ENCODE measurements at regions not wholly inside any gene's neighbourhood (a gene's known extent, or its start where the extent isn't known, plus 50 kb on each side); places are given as distances from the start of the nearest gene placed in this dataset.
A peak's percentile ranks its signal among the peaks of the same experiment; 100 is the strongest.

DNA sequence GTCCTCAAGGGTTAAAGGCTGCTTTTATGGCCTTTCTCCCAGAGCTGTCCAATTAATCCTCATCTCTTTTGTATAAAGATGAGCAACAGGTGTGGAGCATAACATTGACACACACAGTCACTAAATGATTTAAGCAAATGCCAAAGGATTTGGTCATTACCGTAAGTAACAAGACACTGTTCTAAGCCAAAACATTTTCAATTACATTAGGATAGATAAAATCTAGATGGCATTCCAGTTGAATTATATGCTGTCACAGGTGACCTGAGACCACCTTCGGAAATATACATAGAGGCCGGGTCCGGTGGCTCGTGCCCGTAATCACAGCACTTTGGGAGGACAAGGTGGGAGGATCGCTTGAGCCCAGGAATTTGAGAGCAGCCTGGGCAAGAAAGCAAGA is 105.3 kb upstream of the UBE3A start:
- Histone ChIP-seq H3K4me1 (peaks cover 0 to 24% (median 2%) of the 10 kb centered on the region in 12 donors), H3K9me3 (no peaks in the 10 kb centered on the region), H3K27me3 (no peaks in the 10 kb centered on the region), H3K4me3 (no peak overlapping the region), H3K36me3 (no peaks in the 10 kb centered on the region), H3K27ac (no peak overlapping the region)
- intact Hi-C loops (cut with DNase I): no loop called here
- 94 to 97% (median 95%) methylated on average over 7 of the region's 7 CpGs for WGBS, 4 donors
- no peak for DNase-seq
- TF ChIP-seq POLR2A (IDR thresholded peaks at IDR 0.05): no peak
- TF ChIP-seq, protein P1, sequence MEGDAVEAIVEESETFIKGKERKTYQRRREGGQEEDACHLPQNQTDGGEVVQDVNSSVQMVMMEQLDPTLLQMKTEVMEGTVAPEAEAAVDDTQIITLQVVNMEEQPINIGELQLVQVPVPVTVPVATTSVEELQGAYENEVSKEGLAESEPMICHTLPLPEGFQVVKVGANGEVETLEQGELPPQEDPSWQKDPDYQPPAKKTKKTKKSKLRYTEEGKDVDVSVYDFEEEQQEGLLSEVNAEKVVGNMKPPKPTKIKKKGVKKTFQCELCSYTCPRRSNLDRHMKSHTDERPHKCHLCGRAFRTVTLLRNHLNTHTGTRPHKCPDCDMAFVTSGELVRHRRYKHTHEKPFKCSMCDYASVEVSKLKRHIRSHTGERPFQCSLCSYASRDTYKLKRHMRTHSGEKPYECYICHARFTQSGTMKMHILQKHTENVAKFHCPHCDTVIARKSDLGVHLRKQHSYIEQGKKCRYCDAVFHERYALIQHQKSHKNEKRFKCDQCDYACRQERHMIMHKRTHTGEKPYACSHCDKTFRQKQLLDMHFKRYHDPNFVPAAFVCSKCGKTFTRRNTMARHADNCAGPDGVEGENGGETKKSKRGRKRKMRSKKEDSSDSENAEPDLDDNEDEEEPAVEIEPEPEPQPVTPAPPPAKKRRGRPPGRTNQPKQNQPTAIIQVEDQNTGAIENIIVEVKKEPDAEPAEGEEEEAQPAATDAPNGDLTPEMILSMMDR (IDR thresholded peaks at IDR 0.05): no peak
- no peak for ATAC-seq

- DNase-seq (peak in 4 of 5 donors; percentile 54 to 60 (median 56)), ATAC-seq (peak; percentile 32 to 82 (median 70))
- Histone ChIP-seq H3K4me3 (no peak overlapping the region), H3K36me3 (no peaks in the 10 kb centered on the region), H3K4me1 (peaks cover 0 to 24% (median 2%) of the 10 kb centered on the region in 12 donors), H3K27ac (peak overlapping the region in 5 of 12 donors; percentile 10 to 35 (median 23)), H3K9me3 (no peaks in the 10 kb centered on the region), H3K27me3 (no peaks in the 10 kb centered on the region)
- 18 to 38% (median 34%) methylated on average over 1 of the region's 1 CpG for WGBS, 4 donors
- intact Hi-C loops (cut with DNase I): no loop called here
- no peak for TF ChIP-seq POLR2A (IDR thresholded peaks at IDR 0.05)
- TF ChIP-seq, protein P1 (IDR thresholded peaks at IDR 0.05): no peak
Observed at GRCh38 chr15:25543196-25543595, 104.4 kb upstream of the UBE3A start.

DNA sequence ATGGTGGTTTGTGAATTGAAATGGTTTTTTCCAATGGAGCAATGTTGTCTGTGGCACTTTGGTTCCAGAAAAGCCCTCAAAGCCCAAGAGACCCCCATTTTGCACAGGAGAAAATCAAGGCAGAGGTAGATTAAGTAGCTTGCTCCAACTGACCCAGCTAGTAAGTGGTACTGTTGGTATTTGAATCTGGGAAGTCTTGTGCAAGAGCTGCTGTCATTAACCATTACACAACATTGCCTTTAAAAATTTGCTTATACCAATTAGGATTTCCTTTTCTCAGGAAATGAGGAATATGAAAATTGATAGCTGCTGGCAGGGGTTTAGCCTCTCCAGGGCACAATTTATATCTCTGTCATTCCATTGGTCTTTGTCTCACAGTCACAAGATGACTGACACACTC is 102.4 kb upstream of the UBE3A start:
- peaks cover 0 to 24% (median 2%) of the 10 kb centered on the region in 12 donors for H3K4me1 ChIP-seq
- no peak for ATAC-seq
- DNase-seq: no peak
- H3K4me3 ChIP-seq: no peak overlapping the region
- TF ChIP-seq, protein P1 (IDR thresholded peaks at IDR 0.05): no peak
- no peak for TF ChIP-seq POLR2A (IDR thresholded peaks at IDR 0.05)
- no peak overlapping the region for H3K27ac ChIP-seq
- intact Hi-C loops (cut with DNase I): no loop called here
- H3K36me3 ChIP-seq: no peaks in the 10 kb centered on the region
- no peaks in the 10 kb centered on the region for H3K9me3 ChIP-seq
- H3K27me3 ChIP-seq: no peaks in the 10 kb centered on the region

- Histone ChIP-seq H3K36me3 (no peaks in the 10 kb centered on the region), H3K27me3 (no peaks in the 10 kb centered on the region), H3K4me3 (no peak overlapping the region), H3K4me1 (peaks cover 0 to 12% (median 0%) of the 10 kb centered on the region in 12 donors), H3K9me3 (no peaks in the 10 kb centered on the region), H3K27ac (no peak overlapping the region)
- no peak for DNase-seq
- WGBS, 4 donors: 75 to 81% (median 78%) methylated on average over 7 of the region's 7 CpGs
- ATAC-seq: no peak
- intact Hi-C loops (cut with DNase I): loop anchor here in 1 of 10 donors (10.0 kb wide), 1 partner anchor 148 kb away; no protein-coding TSS in a partner anchor
- TF ChIP-seq POLR2A (IDR thresholded peaks at IDR 0.05): no peak
- TF ChIP-seq, protein P1 (IDR thresholded peaks at IDR 0.05): no peak
Observed at GRCh38 chr15:25536801-25537611, 98.2 kb upstream of the UBE3A start.
